IPS-NIHi11 (cell line): ENCODE measurements at regions not wholly inside any gene's neighbourhood (a gene's known extent, or its start where the extent isn't known, plus 50 kb on each side); places are given as distances from the start of the nearest gene placed in this dataset.
"Not testable (repeated sequence)": the region's sequence is repeated elsewhere in the genome, so short reads cannot be mapped to it uniquely, and the experiment has no call there.

Experiments
- DNase-seq: peaks from one replicate; pipeline ENCODE4 v3.0.0; 2012; ENCODE audit warnings: mixed read lengths, low spot score

DNA sequence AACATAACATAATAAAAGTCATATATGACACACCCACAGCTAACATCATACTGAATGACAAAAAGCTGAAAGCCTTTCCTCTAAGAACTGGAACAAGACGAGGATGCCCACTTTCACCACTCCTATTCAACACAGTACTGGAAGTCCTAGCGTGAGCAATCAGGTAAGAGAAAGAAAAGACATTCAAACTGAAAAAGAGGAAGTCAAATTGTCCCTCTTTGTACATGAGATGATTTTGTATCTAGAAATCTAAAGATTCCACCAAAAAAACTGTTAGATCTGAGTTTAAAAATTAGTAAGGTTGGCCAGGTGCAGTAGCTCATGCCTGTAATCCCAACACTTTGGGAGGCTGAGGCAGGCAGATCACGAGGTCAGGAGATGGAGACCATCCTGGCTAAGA, 70.1 kb upstream of the PROKR2 start:
- not testable (repeated sequence) for DNase-seq

DNA sequence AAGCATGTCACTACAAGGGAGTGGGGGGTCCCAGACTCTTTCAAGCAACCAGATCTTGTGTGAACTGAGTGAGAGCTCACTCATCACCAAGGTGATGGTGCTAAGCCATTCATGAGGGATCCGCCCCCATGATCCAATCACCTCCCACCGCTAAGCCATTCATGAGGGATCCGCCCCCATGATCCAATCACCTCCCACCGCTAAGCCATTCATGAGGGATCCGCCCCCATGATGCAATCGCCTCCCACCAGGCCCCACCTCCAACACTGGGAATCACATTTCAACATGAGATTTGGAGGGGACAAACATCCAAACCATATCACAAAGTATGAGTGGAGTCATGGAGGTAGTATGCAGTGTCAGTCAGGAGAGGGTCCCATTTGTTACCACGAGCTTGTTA, 64.8 kb upstream of the PROKR2 start:
- not testable (repeated sequence) for DNase-seq

DNA sequence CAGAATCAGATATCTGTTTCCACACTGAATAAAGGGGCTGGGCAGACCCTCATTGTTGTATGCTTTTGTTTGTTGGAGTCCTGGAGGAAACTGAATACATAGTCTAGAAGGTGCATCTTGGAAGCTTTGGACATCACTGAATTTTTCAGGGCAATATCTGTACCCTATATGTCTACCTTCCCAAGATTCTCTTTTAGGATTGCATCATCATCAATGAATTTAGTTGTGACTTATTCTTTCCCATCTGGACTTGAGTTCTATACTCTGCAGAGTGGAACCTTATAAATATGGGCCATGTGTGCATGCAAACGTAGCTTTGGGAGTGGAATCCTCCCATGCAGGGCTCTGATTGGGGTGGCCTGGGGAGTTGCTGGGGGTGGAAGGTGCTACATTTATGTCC, 60.7 kb upstream of the PROKR2 start:
- no peak for DNase-seq

DNA sequence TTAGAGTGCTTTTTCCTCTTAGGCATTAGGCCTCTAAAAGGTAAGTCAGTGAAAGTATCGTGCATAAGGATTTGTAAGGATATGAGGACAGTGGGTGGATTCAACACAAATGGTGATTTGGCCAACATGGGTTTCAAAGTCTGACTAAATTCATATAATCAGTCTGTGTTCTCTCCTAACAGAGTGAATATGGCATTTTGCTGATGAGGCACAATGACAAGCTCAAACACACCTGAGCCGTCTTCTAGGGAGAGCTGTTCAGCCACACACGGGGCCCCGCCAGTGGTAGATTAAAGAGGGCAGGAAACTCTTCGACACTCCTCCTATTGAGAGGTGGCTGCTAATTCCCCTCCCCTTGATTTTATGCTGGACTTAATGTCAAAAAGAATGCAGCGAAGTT, 59.5 kb upstream of the PROKR2 start:
- no peak for DNase-seq

DNA sequence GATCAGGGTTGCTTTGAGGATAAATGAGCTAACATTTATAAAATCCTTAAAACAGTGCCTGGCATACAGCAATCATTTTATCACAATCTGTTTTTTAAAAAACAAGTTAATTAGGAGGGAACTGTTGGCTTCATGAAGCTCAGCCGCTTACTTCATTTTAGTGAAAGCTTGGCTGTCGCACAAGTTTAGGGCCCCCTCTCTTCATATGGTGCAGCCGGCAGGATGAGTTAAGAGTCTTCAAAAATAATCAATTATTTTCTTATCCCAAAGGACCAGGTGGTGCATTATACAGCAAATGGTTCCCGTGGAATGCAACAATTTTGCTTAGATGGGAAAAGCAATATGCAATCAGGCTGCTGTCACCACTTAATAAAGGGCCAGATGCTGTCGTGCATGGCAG, 57.4 kb upstream of the PROKR2 start:
- no peak for DNase-seq

DNA sequence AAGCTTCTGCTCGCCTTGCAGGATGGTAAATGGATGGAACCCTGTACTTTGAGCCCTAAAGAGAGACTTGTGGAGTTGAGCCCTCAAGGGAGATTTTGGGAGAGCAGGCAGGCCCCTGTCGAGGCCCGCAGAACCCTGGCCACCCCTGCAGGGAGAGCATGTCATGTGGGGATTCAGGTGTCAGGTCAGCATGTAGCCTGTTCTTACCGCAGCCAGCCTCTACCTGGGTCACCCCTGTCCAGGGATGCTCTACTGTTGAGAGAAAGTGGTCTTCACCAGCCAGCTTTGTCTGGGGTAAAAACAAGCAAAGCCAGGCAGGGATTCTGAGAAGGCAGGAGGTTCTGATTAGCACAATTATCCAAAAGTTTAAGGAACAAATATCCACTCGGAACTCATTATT, 55.6 kb upstream of the PROKR2 start:
- no peak for DNase-seq

DNA sequence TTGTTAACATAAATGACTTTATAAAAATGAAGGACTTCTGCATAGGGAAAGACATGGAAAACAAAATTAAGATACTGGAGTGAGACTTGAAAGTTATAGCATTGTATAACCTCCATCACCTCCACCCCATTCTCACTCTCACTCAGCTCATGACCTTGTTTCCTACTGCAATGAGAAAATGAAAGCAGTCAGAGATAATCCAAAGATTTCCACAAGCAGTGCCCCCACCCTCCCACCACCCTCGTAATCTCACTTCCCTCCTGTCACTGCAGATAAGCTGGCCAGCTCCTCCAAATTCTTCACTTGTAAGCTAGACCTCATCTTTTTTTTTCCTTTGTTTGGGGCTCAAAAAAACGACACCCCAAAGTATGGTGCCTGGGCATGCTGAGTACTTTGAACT, 52.9 kb upstream of the PROKR2 start:
- DNase-seq: no peak
